Gastroesophageal sphincter (tissue), 4 donors: ENCODE measurements at regions not wholly inside any gene's neighbourhood (a gene's known extent, or its start where the extent isn't known, plus 50 kb on each side); places are given as distances from the start of the nearest gene placed in this dataset.

Experiments
- ATAC-seq: fragments of 150-250 bp; one replicate; pipeline ENCODE4 v1.9.1; 2016; ENCODE audit warnings: mild to moderate bottlenecking, moderate library complexity
- H3K27ac ChIP-seq, 4 donors: fragments of 200-600 bp; sonication (generic) in 3 of 4; 1 replicate in 3 of 4; 2 replicates in 1 of 4; pipeline ENCODE4 v1.5.1; 2016 to 2019
- H3K27me3 ChIP-seq: fragments of 200-600 bp; sonication (generic); one replicate; pipeline ENCODE4 v1.5.1; 2019
- H3K36me3 ChIP-seq, 2 donors: fragments of 200-600 bp; sonication (generic); one replicate each; pipeline ENCODE4 v1.5.1; 2019; ENCODE audit warnings: control low read depth in 1 of 2
- H3K4me1 ChIP-seq, 3 donors: fragments of 200-600 bp; sonication (generic); 1 replicate in 2 of 3; 2 replicates in 1 of 3; pipeline ENCODE4 v1.5.1; 2016 to 2019; ENCODE audit warnings: control low read depth in 2 of 3
- H3K4me3 ChIP-seq, 2 donors: fragments of 200-600 bp; sonication (generic); one replicate each; pipeline ENCODE4 v1.5.1; 2019; ENCODE audit warnings: mild to moderate bottlenecking in 1 of 2, moderate library complexity in 1 of 2
- H3K9me3 ChIP-seq, 3 donors: fragments of 200-600 bp; sonication (generic); one replicate each; pipeline ENCODE4 v1.5.1; 2017 to 2019; ENCODE audit warnings: control low read depth in 2 of 3
- EP300 ChIP-seq: sonication (generic); formaldehyde crosslinking; IDR thresholded peaks from one replicate; pipeline ENCODE4 v1.6.1; 2017; ENCODE audit warnings: antibody characterized with exemption, mild to moderate bottlenecking
- POLR2A ChIP-seq, 2 donors: fragments of 450-650 bp; IDR thresholded peaks; one replicate each; pipeline ENCODE4 v1.6.1; 2017; ENCODE audit warnings: antibody characterized with exemption in 2 of 2, mild to moderate bottlenecking in 2 of 2, moderate library complexity in 1 of 2
- POLR2AphosphoS5 ChIP-seq: sonication (generic); formaldehyde crosslinking; IDR thresholded peaks from one replicate; pipeline ENCODE4 v1.6.1; 2017; ENCODE audit warnings: antibody characterized with exemption
- WGBS, 2 donors: methylation state at CpG; one replicate each; pipeline ENCODE4 v1.1.5; 2018; ENCODE audit warnings: low coverage in 1 of 2; 5-methylcytosine and 5-hydroxymethylcytosine counted together
- TF ChIP-seq, protein P1 (sequence below), 4 experiments: fragments of 200-600 bp in 2 of 4; fragments of 450-650 bp in 2 of 4; sonication (generic) in 1 of 4; IDR thresholded peaks; one replicate each; pipeline ENCODE4 v1.5.1; 2017 to 2019; ENCODE audit warnings: antibody characterized with exemption in 4 of 4, mild to moderate bottlenecking in 2 of 4, moderate library complexity in 2 of 4

DNA sequence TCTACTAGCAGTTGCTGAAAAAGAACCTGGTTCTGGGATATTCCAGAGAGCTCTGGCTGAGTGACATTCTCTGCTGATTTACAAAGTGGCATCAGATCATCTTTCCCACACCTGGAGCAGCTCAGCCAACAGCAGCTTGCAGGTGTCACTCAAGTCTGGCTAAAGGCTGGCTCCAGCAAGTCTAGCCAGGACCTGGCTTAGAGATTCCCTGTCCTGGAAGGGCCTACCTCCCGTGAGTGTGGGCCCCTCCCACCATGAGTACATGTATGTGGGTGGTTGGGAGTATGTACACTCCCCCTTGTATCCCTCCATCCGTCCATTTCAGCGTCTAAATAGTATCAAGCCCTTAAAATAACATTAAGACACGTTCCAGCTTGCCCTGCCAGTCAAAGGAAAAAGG, 539.3 kb upstream of the ID4 start:
- TF ChIP-seq EP300 = no peak
- TF ChIP-seq, protein P1, sequence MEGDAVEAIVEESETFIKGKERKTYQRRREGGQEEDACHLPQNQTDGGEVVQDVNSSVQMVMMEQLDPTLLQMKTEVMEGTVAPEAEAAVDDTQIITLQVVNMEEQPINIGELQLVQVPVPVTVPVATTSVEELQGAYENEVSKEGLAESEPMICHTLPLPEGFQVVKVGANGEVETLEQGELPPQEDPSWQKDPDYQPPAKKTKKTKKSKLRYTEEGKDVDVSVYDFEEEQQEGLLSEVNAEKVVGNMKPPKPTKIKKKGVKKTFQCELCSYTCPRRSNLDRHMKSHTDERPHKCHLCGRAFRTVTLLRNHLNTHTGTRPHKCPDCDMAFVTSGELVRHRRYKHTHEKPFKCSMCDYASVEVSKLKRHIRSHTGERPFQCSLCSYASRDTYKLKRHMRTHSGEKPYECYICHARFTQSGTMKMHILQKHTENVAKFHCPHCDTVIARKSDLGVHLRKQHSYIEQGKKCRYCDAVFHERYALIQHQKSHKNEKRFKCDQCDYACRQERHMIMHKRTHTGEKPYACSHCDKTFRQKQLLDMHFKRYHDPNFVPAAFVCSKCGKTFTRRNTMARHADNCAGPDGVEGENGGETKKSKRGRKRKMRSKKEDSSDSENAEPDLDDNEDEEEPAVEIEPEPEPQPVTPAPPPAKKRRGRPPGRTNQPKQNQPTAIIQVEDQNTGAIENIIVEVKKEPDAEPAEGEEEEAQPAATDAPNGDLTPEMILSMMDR (IDR thresholded peaks at IDR 0.05) = no peak
- no peak for TF ChIP-seq POLR2AphosphoS5
- TF ChIP-seq POLR2A (IDR thresholded peaks at IDR 0.05) = no peak
- Histone ChIP-seq H3K36me3 (no peaks in the 10 kb centered on the region), H3K27me3 (no peaks in the 10 kb centered on the region), H3K4me1 (peaks cover 0 to 19% (median 4%) of the 10 kb centered on the region in 3 donors), H3K9me3 (no peaks in the 10 kb centered on the region), H3K27ac (no peak overlapping the region), H3K4me3 (no peak overlapping the region)
- WGBS, 2 donors = 13% methylated on average over 4 of the region's 4 CpGs; no CpG with 5 or more reads in 1 of the 2 donors
- ATAC-seq = peak; percentile 19

DNA sequence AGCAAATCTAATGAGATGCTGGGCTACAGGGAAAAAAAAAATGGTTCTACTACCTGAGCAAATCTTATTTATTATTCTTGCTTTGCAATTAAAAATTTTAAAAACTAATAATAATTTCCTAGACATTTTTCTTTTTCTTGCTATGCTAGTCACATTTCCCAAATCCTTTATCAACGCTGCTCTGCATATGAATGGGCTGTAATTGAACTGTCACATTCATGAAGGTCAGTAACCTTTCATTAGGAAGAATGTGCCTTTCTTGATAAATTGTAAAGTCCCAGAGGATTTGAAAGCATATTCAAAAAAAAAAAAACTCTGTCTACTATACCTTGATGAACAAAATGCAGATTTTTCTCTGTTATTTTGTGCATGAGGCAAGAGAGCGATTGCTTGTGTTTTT, 538.7 kb upstream of the ID4 start:
- Histone ChIP-seq H3K4me3 (no peak overlapping the region), H3K9me3 (no peaks in the 10 kb centered on the region), H3K27ac (no peak overlapping the region), H3K4me1 (peaks cover 0 to 23% (median 4%) of the 10 kb centered on the region in 3 donors), H3K36me3 (no peaks in the 10 kb centered on the region), H3K27me3 (no peaks in the 10 kb centered on the region)
- WGBS, 2 donors = 84 to 100% methylated on average over 2 of the region's 2 CpGs
- ATAC-seq = no peak
- no peak for TF ChIP-seq POLR2AphosphoS5
- TF ChIP-seq, protein P1 (IDR thresholded peaks at IDR 0.05) = no peak
- TF ChIP-seq EP300 = no peak
- TF ChIP-seq POLR2A (IDR thresholded peaks at IDR 0.05) = no peak

DNA sequence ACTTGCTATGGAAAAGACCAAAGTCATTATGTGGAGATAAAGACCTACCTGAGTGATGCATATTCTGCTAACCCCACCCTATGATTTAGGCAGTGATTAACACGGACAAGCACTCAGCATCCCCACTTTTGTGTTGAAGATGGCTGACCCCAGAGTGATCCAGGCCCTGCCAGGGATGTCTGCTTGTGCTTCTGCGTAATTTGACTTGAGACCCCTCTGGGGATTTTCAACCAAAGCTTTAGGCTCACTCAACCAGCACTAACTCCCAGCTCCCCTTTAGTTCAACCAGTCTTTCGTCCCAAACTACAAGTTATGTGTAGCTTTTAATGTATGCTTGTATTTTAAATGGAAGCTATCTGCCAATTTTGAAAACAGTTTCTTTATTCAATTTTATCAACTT, 538.0 kb upstream of the ID4 start:
- no peaks in the 10 kb centered on the region for H3K9me3 ChIP-seq
- no peak overlapping the region for H3K27ac ChIP-seq
- 47 to 84% methylated on average over 2 to 3 of the region's 3 CpGs for WGBS, 2 donors
- TF ChIP-seq, protein P1 (IDR thresholded peaks at IDR 0.05) = no peak
- TF ChIP-seq POLR2AphosphoS5 = no peak
- no peak for TF ChIP-seq EP300
- no peak for TF ChIP-seq POLR2A (IDR thresholded peaks at IDR 0.05)
- H3K4me3 ChIP-seq = no peak overlapping the region
- no peaks in the 10 kb centered on the region for H3K36me3 ChIP-seq
- no peak for ATAC-seq
- H3K4me1 ChIP-seq = peaks cover 0 to 29% (median 4%) of the 10 kb centered on the region in 3 donors
- no peaks in the 10 kb centered on the region for H3K27me3 ChIP-seq

DNA sequence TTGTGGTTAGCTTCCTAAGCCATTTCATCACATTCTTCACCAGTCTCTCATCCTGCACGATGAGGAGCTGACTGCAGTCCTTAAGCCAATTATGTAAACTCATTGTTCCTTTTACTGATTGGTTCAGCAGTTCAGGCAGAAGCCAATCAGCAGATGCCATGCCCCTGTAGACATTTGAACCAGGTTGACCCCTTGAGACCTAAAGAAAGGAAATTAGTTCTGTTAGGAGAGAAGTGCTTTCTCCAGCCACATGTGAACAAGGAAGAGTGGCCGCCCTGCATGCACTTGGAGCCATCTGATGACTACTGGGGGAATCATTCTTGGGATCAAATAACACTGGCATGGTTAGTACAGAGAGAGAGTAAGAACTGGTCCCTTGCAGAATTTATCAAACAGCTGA, 535.2 kb upstream of the ID4 start:
- Histone ChIP-seq H3K27ac (peak overlapping the region in 2 of 4 donors; percentile 79 to 80), H3K4me3 (no peak overlapping the region), H3K27me3 (no peaks in the 10 kb centered on the region), H3K4me1 (peaks cover 0 to 34% (median 4%) of the 10 kb centered on the region in 3 donors), H3K36me3 (no peaks in the 10 kb centered on the region), H3K9me3 (no peaks in the 10 kb centered on the region)
- 61 to 71% methylated on average over 2 of the region's 2 CpGs for WGBS, 2 donors
- no peak for TF ChIP-seq POLR2AphosphoS5
- TF ChIP-seq EP300 = no peak
- TF ChIP-seq POLR2A (IDR thresholded peaks at IDR 0.05) = no peak
- TF ChIP-seq, protein P1 (IDR thresholded peaks at IDR 0.05) = no peak
- ATAC-seq = no peak

DNA sequence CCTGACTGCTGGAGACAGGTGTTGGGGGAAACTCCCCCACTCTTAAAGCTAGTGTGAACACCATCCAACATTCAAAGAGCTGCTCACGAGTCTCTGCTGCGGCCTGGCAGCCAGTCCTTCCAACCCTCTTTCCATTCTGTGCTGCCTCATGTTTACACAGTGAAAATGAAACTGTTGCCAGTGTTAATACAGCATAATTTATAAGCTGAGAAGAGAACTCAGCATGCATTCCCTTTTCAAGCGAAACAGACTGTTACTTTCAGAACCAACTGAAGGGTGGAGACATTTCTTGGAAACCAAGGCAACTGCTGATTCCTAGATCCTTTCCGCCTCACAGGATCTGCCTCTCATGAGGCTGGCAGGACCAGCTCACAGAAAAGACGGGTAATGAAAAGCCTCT, 533.8 kb upstream of the ID4 start:
- peak overlapping the region; percentile 79 to 90 (median 80) for H3K27ac ChIP-seq
- H3K4me1 ChIP-seq = peaks cover 0 to 26% (median 0%) of the 10 kb centered on the region in 3 donors
- H3K27me3 ChIP-seq = no peaks in the 10 kb centered on the region
- H3K4me3 ChIP-seq = peak overlapping the region in 1 of 2 donors; percentile 15
- ATAC-seq = peak; percentile 43
- no peaks in the 10 kb centered on the region for H3K36me3 ChIP-seq
- TF ChIP-seq EP300 (no peak), POLR2AphosphoS5 (peak; percentile 58), POLR2A (IDR thresholded peaks at IDR 0.05) (no peak)
- TF ChIP-seq, protein P1 (IDR thresholded peaks at IDR 0.05) = no peak
- WGBS, 2 donors = 6 to 22% methylated on average over 2 to 5 of the region's 5 CpGs
- H3K9me3 ChIP-seq = no peaks in the 10 kb centered on the region
